H9 (cell line): ENCODE measurements at regions not wholly inside any gene's neighbourhood (a gene's known extent, or its start where the extent isn't known, plus 50 kb on each side); places are given as distances from the start of the nearest gene placed in this dataset.

ENCODE experiments used
- DNase-seq: peaks from one replicate; pipeline ENCODE4 v3.0.0-alpha.2; 2017
- H2AFZ ChIP-seq: one replicate; pipeline ENCODE4 v1.6.1; 2013; ENCODE audit warnings: mild to moderate bottlenecking, low read length, control low read depth, moderate library complexity
- H2AK5ac ChIP-seq: 2 replicates; pipeline ENCODE4 v1.6.1; 2013; ENCODE audit warnings: low read length, control low read depth, mixed read lengths; ENCODE audit not compliant: insufficient read length
- H2BK120ac ChIP-seq: one replicate; pipeline ENCODE4 v1.6.1; 2013; ENCODE audit warnings: low read depth, mild to moderate bottlenecking, low read length, control low read depth, inconsistent platforms; ENCODE audit not compliant: poor library complexity, severe bottlenecking
- H2BK12ac ChIP-seq: 2 replicates; pipeline ENCODE4 v1.6.1; 2013; ENCODE audit warnings: low read length, control low read depth, mixed read lengths, low read depth; ENCODE audit not compliant: insufficient read length
- H2BK15ac ChIP-seq: 2 replicates; pipeline ENCODE4 v1.6.1; 2013; ENCODE audit warnings: low read depth, low read length, control low read depth
- H2BK20ac ChIP-seq: one replicate; pipeline ENCODE4 v1.6.1; 2013; ENCODE audit warnings: low read depth, mild to moderate bottlenecking, low read length, control low read depth, inconsistent platforms; ENCODE audit not compliant: poor library complexity, severe bottlenecking
- H2BK5ac ChIP-seq: 2 replicates; pipeline ENCODE4 v1.6.1; 2013; ENCODE audit warnings: low read length, control low read depth, mixed read lengths; ENCODE audit not compliant: insufficient read length
- H3K14ac ChIP-seq: 2 replicates; pipeline ENCODE4 v1.6.1; 2013; ENCODE audit warnings: low read length, control low read depth; ENCODE audit not compliant: insufficient read depth
- H3K18ac ChIP-seq: 2 replicates; pipeline ENCODE4 v1.6.1; 2013; ENCODE audit warnings: low read depth, mild to moderate bottlenecking, mixed read lengths, low read length, control low read depth; ENCODE audit not compliant: insufficient read length
- H3K23ac ChIP-seq: 2 replicates; pipeline ENCODE4 v1.6.1; 2013; ENCODE audit warnings: low read length, control low read depth, mixed read lengths, low read depth; ENCODE audit not compliant: insufficient read length
- H3K23me2 ChIP-seq: 2 replicates; pipeline ENCODE4 v1.6.1; 2013; ENCODE audit warnings: low read depth, mild to moderate bottlenecking, mixed read lengths, low read length, control low read depth; ENCODE audit not compliant: insufficient read length, poor library complexity, severe bottlenecking
- H3K27ac ChIP-seq: 2 replicates; pipeline ENCODE4 v1.5.1; 2013; ENCODE audit warnings: low read length, control low read depth, mixed read lengths, low read depth; ENCODE audit not compliant: insufficient read length
- H3K27me3 ChIP-seq: 2 replicates; pipeline ENCODE4 v1.6.1; 2013; ENCODE audit warnings: low read length, control low read depth, inconsistent platforms; ENCODE audit not compliant: insufficient read depth
- H3K4ac ChIP-seq: 2 replicates; pipeline ENCODE4 v1.6.1; 2013; ENCODE audit warnings: low read depth, mild to moderate bottlenecking, control low read depth, inconsistent platforms, low read length, moderate library complexity
- H3K4me1 ChIP-seq: 2 replicates; pipeline ENCODE4 v1.6.1; 2013; ENCODE audit warnings: low read length, control low read depth, inconsistent platforms; ENCODE audit not compliant: insufficient read depth
- H3K4me2 ChIP-seq: 2 replicates; pipeline ENCODE4 v1.6.1; 2013; ENCODE audit warnings: low read length, control low read depth, mixed read lengths; ENCODE audit not compliant: insufficient read length, insufficient read depth
- H3K56ac ChIP-seq: 2 replicates; pipeline ENCODE4 v1.6.1; 2013; ENCODE audit warnings: low read depth, mild to moderate bottlenecking, mixed read lengths, low read length, control low read depth; ENCODE audit not compliant: insufficient read length
- H3K79me1 ChIP-seq: 2 replicates; pipeline ENCODE4 v1.6.1; 2013; ENCODE audit warnings: low read depth, mild to moderate bottlenecking, moderate library complexity, low read length, control low read depth, inconsistent platforms; ENCODE audit not compliant: insufficient read depth, poor library complexity, severe bottlenecking
- H3K79me2 ChIP-seq: 2 replicates; pipeline ENCODE4 v1.6.1; 2013; ENCODE audit warnings: low read length, control low read depth, inconsistent platforms; ENCODE audit not compliant: insufficient read depth
- H3K9ac ChIP-seq: 2 replicates; pipeline ENCODE4 v1.6.1; 2013; ENCODE audit warnings: low read length, control low read depth, mixed read lengths; ENCODE audit not compliant: insufficient read length; ENCODE audit errors: extremely low read depth
- H3K9me3 ChIP-seq: one replicate; pipeline ENCODE4 v1.6.1; 2013; ENCODE audit warnings: low read depth, low read length, inconsistent platforms; ENCODE audit not compliant: control insufficient read depth
- H3T11ph ChIP-seq: one replicate; pipeline ENCODE4 v1.6.1; 2013; ENCODE audit warnings: mild to moderate bottlenecking, low read length, control low read depth, inconsistent platforms
- H4K20me1 ChIP-seq: one replicate; pipeline ENCODE4 v1.6.1; 2013; ENCODE audit not compliant: control insufficient read depth, insufficient read length, insufficient read depth
- H4K5ac ChIP-seq: 2 replicates; pipeline ENCODE4 v1.6.1; 2013; ENCODE audit warnings: low read depth, mild to moderate bottlenecking, mixed read lengths, low read length, control low read depth; ENCODE audit not compliant: insufficient read length
- H4K8ac ChIP-seq: replicated peaks from 2 replicates; pipeline ENCODE4 v1.6.1; 2013; ENCODE audit warnings: low read length, control low read depth, mixed read lengths, low read depth; ENCODE audit not compliant: insufficient read length
- H4K91ac ChIP-seq: 2 replicates; pipeline ENCODE4 v1.6.1; 2013; ENCODE audit warnings: low read depth, mild to moderate bottlenecking, moderate library complexity, mixed read lengths, low read length, control low read depth; ENCODE audit not compliant: insufficient read length
- H3K27ac Mint-ChIP-seq, 3 experiments: 2 replicates in 2 of 3; 3 replicates in 1 of 3; pipeline ENCODE4 v1.8.0; 2020 to 2021; ENCODE audit warnings: mixed read lengths in 3 of 3, mild to moderate bottlenecking in 1 of 3, moderate library complexity in 1 of 3
- H3K27me3 Mint-ChIP-seq: 2 replicates; pipeline ENCODE4 v1.8.0; 2021; ENCODE audit warnings: low read depth, mild to moderate bottlenecking, moderate library complexity, mixed read lengths
- H3K36me3 Mint-ChIP-seq, 3 experiments: 2 replicates in 2 of 3; 3 replicates in 1 of 3; pipeline ENCODE4 v1.8.0; 2020 to 2021; ENCODE audit warnings: low read depth in 3 of 3, mixed read lengths in 3 of 3; ENCODE audit not compliant: insufficient read depth in 1 of 3
- H3K4me1 Mint-ChIP-seq, 2 experiments: 2 replicates each; pipeline ENCODE4 v1.8.0; 2020; ENCODE audit warnings: mixed read lengths in 2 of 2
- H3K4me3 Mint-ChIP-seq, 2 experiments: 2 replicates in 1 of 2; 3 replicates in 1 of 2; pipeline ENCODE4 v1.8.0; 2020 to 2021; ENCODE audit warnings: mild to moderate bottlenecking in 2 of 2, mixed read lengths in 2 of 2, moderate library complexity in 1 of 2
- H3K9me3 Mint-ChIP-seq, 2 experiments: 2 replicates in 1 of 2; 3 replicates in 1 of 2; pipeline ENCODE4 v1.8.0; 2020; ENCODE audit warnings: mild to moderate bottlenecking in 2 of 2, mixed read lengths in 2 of 2, moderate library complexity in 1 of 2
- TF ChIP-seq, protein P1 (sequence below): fragments of 200-600 bp; sonication (generic); conservative IDR thresholded peaks from 3 replicates; pipeline ENCODE4 v1.8.0; 2021; ENCODE audit warnings: antibody characterized with exemption, mild to moderate bottlenecking

DNA sequence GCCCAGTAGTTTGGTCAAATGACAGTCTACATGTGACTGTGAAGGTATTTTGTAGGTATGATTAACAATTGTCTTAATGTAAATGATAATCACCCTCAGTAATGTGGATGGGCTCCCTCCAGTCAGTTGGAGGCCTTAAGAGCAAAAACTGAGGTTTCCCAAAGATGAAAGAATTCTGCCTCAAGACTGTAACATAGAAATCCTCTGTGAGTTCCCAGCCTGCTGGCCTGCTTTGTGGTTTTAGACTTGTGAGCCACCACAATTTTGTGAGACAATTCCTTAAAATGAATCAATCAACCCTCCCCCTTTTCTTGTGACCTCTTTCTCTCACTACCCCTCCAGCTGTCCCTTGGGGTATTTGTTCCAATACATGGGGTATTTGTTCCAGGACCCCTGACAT, 226.4 kb upstream of the DPYD start:
- Histone ChIP-seq H3T11ph (no peak overlapping the region), H2AFZ (no peak overlapping the region), H3K18ac (no peak overlapping the region), H3K79me1 (no peaks in the 10 kb centered on the region), H4K91ac (no peak overlapping the region), H3K9ac (no peak overlapping the region), H3K4me2 (no peak overlapping the region), H4K5ac (no peak overlapping the region), H3K56ac (no peak overlapping the region), H2BK120ac (no peak overlapping the region), H2BK5ac (no peak overlapping the region), H2BK20ac (no peak overlapping the region), H3K27me3 (no peaks in the 10 kb centered on the region), H3K23me2 (no peaks in the 10 kb centered on the region), H2BK12ac (no peak overlapping the region), H2AK5ac (no peak overlapping the region), H4K20me1 (no peaks in the 10 kb centered on the region), H2BK15ac (no peak overlapping the region), H3K14ac (no peak overlapping the region), H3K27ac (no peak overlapping the region), H3K4ac (no peak overlapping the region), H3K23ac (no peak overlapping the region), H3K79me2 (no peaks in the 10 kb centered on the region), H3K9me3 (no peaks in the 10 kb centered on the region), H3K4me1 (no peaks in the 10 kb centered on the region), H4K8ac (no peak overlapping the region)
- Mint-ChIP-seq H3K36me3 (0 out of 7 replicates have a peak, but pooled peaks cover 0 to 1% (median 0%) of the 10 kb centered on the region in 3 experiments), H3K4me1 (no peaks in the 10 kb centered on the region), H3K4me3 (no peak overlapping the region), H3K27ac (no peak overlapping the region), H3K27me3 (no peaks in the 10 kb centered on the region), H3K9me3 (peaks cover 4 to 10% of the 10 kb centered on the region in 2 experiments; a peak in 2 of 5 replicates)
- TF ChIP-seq, protein P1, sequence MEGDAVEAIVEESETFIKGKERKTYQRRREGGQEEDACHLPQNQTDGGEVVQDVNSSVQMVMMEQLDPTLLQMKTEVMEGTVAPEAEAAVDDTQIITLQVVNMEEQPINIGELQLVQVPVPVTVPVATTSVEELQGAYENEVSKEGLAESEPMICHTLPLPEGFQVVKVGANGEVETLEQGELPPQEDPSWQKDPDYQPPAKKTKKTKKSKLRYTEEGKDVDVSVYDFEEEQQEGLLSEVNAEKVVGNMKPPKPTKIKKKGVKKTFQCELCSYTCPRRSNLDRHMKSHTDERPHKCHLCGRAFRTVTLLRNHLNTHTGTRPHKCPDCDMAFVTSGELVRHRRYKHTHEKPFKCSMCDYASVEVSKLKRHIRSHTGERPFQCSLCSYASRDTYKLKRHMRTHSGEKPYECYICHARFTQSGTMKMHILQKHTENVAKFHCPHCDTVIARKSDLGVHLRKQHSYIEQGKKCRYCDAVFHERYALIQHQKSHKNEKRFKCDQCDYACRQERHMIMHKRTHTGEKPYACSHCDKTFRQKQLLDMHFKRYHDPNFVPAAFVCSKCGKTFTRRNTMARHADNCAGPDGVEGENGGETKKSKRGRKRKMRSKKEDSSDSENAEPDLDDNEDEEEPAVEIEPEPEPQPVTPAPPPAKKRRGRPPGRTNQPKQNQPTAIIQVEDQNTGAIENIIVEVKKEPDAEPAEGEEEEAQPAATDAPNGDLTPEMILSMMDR = no peak
- DNase-seq = no peak
